ENCODE measurements at regions not wholly inside any gene's neighbourhood (a gene's known extent, or its start where the extent isn't known, plus 50 kb on each side); places are given as distances from the start of the nearest gene placed in this dataset.

- Histone ChIP-seq H3K36me3 (ENCODE audit: control insufficient read depth in 4 of 4, insufficient read depth in 4 of 4, low read length in 4 of 4) (no peaks in the 10 kb centered on the region), H3K4me3 (no peak overlapping the region), H3K27me3 (ENCODE audit: control insufficient read depth in 3 of 3, insufficient read depth in 3 of 3, low read length in 2 of 3) (no peaks in the 10 kb centered on the region), H3K9me3 (ENCODE audit: control insufficient read depth in 4 of 4, insufficient read depth in 3 of 4, low read length in 3 of 4) (no peaks in the 10 kb centered on the region), H3K9ac (ENCODE audit: insufficient read depth in 1 of 2, low read length in 2 of 2) (no peak overlapping the region), H3K4me1 (ENCODE audit: control insufficient read depth in 5 of 5, insufficient read depth in 5 of 5, low read length in 5 of 5) (no peaks in the 10 kb centered on the region), H3K27ac (ENCODE audit: low read depth in 1 of 2, low read length in 1 of 2) (no peak overlapping the region)
- no peak for DNase-seq
- no peak for TF ChIP-seq CTCF (IDR thresholded peaks at IDR 0.05; ENCODE audit: control extremely low read depth, extremely low read depth)
- ATAC-seq (ENCODE audit: insufficient read depth, low FRiP score), result no peak
- 73 to 97% methylated on average over 2 of the region's 2 CpGs for WGBS, 2 donors
Observed at GRCh38 chr3:8261018-8261417, 240.6 kb upstream of the LMCD1 start.

GRCh38 chr3:8266730-8267131, 234.9 kb upstream of the LMCD1 start:
- H3K4me1 ChIP-seq (ENCODE audit: control insufficient read depth in 5 of 5, insufficient read depth in 5 of 5, low read length in 5 of 5), result no peaks in the 10 kb centered on the region
- ATAC-seq (ENCODE audit: insufficient read depth, low FRiP score) (no peak), DNase-seq (no peak)
- H3K4me3 ChIP-seq, result no peak overlapping the region
- H3K9me3 ChIP-seq (ENCODE audit: control insufficient read depth in 4 of 4, insufficient read depth in 3 of 4, low read length in 3 of 4), result no peaks in the 10 kb centered on the region
- no peak overlapping the region for H3K9ac ChIP-seq (ENCODE audit: insufficient read depth in 1 of 2, low read length in 2 of 2)
- H3K27me3 ChIP-seq (ENCODE audit: control insufficient read depth in 3 of 3, insufficient read depth in 3 of 3, low read length in 2 of 3), result no peaks in the 10 kb centered on the region
- no peaks in the 10 kb centered on the region for H3K36me3 ChIP-seq (ENCODE audit: control insufficient read depth in 4 of 4, insufficient read depth in 4 of 4, low read length in 4 of 4)
- 64 to 66% methylated on average over 1 of the region's 1 CpG for WGBS, 2 donors
- H3K27ac ChIP-seq (ENCODE audit: low read depth in 1 of 2, low read length in 1 of 2), result no peak overlapping the region
- no peak for TF ChIP-seq CTCF (IDR thresholded peaks at IDR 0.05; ENCODE audit: control extremely low read depth, extremely low read depth)

- Histone ChIP-seq H3K9ac (ENCODE audit: insufficient read depth in 1 of 2, low read length in 2 of 2) (no peak overlapping the region), H3K27me3 (ENCODE audit: control insufficient read depth in 3 of 3, insufficient read depth in 3 of 3, low read length in 2 of 3) (no peaks in the 10 kb centered on the region), H3K36me3 (ENCODE audit: control insufficient read depth in 4 of 4, insufficient read depth in 4 of 4, low read length in 4 of 4) (no peaks in the 10 kb centered on the region), H3K4me3 (no peak overlapping the region), H3K4me1 (ENCODE audit: control insufficient read depth in 5 of 5, insufficient read depth in 5 of 5, low read length in 5 of 5) (no peaks in the 10 kb centered on the region), H3K9me3 (ENCODE audit: control insufficient read depth in 4 of 4, insufficient read depth in 3 of 4, low read length in 3 of 4) (no peaks in the 10 kb centered on the region), H3K27ac (ENCODE audit: low read depth in 1 of 2, low read length in 1 of 2) (no peak overlapping the region)
- no peak for TF ChIP-seq CTCF (IDR thresholded peaks at IDR 0.05; ENCODE audit: control extremely low read depth, extremely low read depth)
- ATAC-seq (ENCODE audit: insufficient read depth, low FRiP score), result no peak
- WGBS, 2 donors, result 89 to 90% methylated on average over 5 of the region's 5 CpGs
- DNase-seq, result no peak
Observed at GRCh38 chr3:8273479-8273878, 228.1 kb upstream of the LMCD1 start.

- WGBS, 2 donors, result 92 to 96% methylated on average over 3 of the region's 3 CpGs
- TF ChIP-seq CTCF (IDR thresholded peaks at IDR 0.05; ENCODE audit: control extremely low read depth, extremely low read depth), result no peak
- no peaks in the 10 kb centered on the region for H3K4me1 ChIP-seq (ENCODE audit: control insufficient read depth in 5 of 5, insufficient read depth in 5 of 5, low read length in 5 of 5)
Observed at GRCh38 chr3:8276056-8276455, 225.6 kb upstream of the LMCD1 start.

More at GRCh38 chr3:8276056-8276455, 225.6 kb upstream of the LMCD1 start:
- Histone ChIP-seq H3K36me3 (ENCODE audit: control insufficient read depth in 4 of 4, insufficient read depth in 4 of 4, low read length in 4 of 4) (no peaks in the 10 kb centered on the region), H3K4me3 (no peak overlapping the region), H3K9me3 (ENCODE audit: control insufficient read depth in 4 of 4, insufficient read depth in 3 of 4, low read length in 3 of 4) (no peaks in the 10 kb centered on the region), H3K27me3 (ENCODE audit: control insufficient read depth in 3 of 3, insufficient read depth in 3 of 3, low read length in 2 of 3) (no peaks in the 10 kb centered on the region), H3K9ac (ENCODE audit: insufficient read depth in 1 of 2, low read length in 2 of 2) (no peak overlapping the region), H3K27ac (ENCODE audit: low read depth in 1 of 2, low read length in 1 of 2) (no peak overlapping the region)
- ATAC-seq (ENCODE audit: insufficient read depth, low FRiP score) (no peak), DNase-seq (no peak)

Measured in lung (tissue), 11 donors.